HUDEP-2 (cell line): ENCODE measurements at regions not wholly inside any gene's neighbourhood (a gene's known extent, or its start where the extent isn't known, plus 50 kb on each side); places are given as distances from the start of the nearest gene placed in this dataset.

ENCODE experiments used
- DNase-seq, 76 experiments: peaks; one replicate each; lab custom pipeline; 2025; ENCODE audit not compliant: unreplicated experiment in 76 of 76; lab: John Stamatoyannopoulos, UW

DNA sequence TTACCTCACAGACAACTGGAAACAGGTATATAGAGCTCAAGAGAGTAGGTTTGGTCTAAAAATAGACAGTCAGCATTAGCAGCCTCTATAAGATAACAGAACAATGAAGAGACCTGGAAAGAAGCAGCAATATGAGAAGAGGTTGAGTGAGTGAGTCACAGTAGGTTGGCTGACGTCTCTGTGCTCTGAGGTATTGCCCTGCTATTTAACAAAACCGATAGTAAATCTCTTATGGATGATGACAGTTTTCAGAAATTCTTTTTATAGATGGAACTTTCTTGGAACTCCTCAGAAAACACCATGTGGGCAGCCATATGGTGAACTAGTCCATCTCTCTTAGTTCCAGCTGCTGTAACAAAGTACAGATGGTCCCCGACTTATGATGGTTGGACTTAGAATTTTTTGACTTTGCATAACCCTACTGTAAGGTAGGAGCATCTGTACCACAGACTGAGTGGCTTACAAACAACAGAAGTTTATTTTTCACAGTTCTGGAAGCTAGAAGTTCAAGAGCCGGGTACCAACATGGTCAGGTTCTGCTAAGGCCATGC, 123.5 kb downstream of the MBD2 start:
- no peak for DNase-seq

DNA sequence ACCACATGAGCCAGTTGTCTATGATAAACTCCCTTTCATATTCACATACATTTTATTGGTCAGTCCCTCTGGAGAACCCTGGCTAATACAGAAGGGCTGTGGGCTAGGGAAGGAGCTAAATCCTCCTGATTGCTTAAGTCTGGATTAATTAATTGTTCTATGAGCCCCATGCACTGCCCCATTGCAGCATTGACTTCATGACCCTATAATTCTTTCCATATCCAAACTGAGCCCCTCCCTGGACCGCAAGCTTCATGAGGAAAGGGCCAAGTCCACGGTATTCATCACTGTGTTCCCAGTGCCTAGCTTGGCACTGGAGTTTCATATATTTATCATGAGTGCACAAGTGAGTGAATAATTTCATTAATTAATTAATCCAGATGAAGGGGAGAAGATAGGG, 124.0 kb downstream of the MBD2 start:
- no peak for DNase-seq

DNA sequence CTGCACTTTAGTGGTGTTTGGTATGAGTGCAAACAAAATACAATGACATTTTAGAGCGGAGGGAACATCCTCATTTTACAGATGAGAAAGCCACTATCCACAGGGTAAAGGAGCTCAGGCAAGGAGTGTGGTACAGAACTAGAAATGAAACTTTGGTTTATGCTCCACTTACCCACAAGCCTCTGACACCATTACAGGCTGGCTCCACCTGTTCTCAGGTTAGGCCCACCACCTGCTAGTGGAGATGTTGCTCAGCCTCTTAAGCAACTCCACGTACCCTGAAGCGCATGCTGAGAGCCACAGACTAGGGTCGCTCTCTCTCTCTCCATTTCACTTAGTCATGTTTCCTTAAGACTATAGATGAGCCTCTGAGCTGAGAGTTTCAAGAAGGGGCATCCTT, 130.0 kb downstream of the MBD2 start:
- no peak for DNase-seq

DNA sequence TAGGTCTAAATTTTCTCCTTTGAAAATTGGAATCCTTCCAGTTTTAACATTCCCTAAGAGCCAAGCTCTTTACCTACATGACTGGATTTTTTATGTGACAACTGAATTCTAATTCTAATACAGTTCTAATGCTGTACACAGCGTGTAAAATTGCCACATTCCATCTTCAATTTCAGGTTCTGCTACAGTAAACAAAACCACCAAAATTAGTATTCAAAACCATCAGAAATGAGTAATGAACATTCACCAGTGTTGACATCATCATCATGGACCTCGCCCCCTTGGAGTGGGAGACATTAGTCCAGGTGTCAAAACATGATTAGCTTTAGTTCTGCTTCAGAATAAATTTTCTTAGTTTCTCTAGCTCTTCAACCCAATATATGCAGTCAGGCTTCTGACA, 133.6 kb downstream of the MBD2 start:
- DNase-seq = no peak

DNA sequence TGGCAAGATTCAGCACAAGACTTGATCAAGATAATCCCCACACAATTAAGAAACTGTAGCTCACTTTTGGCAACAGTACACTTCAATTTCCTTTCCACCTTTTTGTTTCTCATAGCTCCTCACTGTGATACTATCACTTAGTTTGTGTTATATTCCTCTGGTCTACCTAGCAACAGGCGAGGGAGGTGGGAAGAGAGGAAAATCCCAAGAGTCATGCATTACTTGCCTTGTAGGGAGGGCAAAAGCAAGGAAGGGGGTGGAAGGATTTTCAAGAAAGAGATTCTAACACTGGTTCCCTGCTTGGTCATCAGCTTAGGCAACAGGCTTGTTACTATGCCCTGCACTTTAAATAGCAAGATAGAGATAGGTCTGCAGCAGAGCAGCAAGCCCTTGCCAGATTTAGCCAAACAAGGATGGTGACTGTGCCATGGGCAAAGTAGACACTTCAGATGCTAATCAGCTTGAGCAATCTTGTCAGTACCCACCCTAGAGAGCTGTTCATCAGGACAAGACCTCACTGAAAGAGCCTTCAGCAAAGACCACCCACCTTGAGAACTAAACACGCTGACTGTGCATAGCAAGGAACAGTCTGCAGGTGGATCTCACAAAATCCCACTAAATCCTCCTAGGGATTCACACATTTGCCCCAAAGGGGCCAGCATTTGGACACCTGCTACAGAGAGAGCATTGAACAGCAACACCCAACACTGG, 134.6 kb downstream of the MBD2 start:
- no peak for DNase-seq

DNA sequence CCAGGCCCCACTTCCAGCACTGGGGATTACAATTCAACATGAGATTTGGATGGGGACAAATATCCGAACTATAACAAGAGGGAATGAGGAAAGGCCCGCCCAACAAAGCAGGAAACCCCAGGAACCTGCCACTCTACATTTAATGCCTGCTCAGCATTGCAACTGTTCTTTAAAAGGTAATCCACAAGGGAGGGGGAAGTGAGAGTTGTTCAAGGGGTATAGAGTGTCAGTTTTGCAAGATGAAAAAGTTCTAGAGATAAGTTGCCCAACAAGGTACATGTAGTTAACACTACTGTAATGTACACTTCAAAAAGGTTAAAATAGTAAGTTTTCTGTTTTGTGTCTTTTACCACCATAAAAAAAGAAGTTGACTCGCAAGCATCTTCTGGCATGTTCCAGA, 137.6 kb downstream of the MBD2 start:
- DNase-seq = no peak

DNA sequence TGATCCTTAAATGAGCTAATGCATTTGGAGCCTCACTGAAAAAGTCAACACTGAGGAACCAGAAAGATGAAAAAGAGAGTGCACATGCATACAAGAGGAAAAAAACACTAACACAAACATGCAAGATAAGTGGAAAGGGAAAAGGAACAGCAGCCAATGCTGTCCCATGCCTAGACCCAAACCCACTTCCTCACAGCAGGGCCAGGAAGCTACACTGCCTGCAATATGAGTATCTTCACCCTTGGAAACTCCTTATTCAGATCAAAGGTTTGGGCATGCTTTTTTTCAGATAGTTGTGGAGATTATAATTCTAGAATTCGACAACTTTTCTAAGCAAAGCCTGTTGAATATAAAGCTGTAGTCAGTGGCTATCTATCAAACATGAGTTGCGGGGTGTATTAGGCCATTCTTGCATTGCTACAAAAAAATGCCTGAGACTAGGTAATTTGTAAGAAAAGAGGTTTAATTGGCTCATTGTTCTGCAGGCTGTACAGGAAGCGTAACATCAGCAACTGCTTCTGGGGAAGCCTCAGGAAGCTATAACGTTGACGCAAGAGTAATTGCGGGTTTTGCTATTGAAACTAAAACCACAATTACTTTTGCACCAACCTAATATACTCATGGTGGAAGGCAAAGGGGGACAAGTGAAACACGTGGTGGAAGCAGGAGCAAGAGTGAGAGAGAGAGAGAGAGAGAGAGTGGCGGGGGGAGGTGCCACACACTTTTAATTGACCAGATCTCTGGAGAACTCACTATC, 138.2 kb downstream of the MBD2 start:
- no peak for DNase-seq

DNA sequence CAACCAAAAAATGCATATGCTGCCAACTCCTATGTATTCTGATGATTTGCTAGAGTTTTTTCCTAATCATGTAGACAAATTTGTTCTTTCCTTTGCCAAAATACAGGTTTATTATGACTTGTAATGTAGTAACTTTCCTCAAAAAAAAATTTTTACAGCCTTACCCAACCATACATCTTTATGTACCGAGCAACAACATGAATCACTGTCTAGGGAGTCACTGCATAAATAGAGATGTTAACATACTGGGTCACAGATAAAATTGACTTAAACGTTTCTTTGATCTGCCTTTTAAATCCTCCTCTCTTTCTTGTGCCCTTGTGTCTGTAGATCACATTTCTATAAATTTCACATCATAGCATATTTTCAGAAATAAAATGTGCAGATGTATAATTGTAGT, 143.6 kb downstream of the MBD2 start:
- DNase-seq = no peak

DNA sequence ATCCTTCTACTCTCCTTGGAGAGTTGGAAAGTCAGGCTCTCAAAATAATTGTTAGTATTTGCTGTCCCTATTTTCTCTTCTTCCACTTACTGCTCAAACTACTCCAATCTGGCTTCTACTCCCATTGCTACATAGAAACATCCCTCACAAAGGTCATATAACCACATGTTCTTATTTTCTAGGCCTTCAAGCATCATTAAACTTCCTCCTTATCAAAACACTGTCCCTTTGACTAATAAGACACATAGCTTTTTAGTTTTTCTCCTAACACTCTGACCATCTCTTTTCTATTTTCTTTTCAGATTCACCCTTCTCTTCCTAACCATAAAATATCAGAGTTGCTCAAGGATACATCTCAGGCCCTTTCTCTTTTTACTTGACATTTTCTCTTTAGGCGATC, 148.3 kb downstream of the MBD2 start:
- no peak for DNase-seq

DNA sequence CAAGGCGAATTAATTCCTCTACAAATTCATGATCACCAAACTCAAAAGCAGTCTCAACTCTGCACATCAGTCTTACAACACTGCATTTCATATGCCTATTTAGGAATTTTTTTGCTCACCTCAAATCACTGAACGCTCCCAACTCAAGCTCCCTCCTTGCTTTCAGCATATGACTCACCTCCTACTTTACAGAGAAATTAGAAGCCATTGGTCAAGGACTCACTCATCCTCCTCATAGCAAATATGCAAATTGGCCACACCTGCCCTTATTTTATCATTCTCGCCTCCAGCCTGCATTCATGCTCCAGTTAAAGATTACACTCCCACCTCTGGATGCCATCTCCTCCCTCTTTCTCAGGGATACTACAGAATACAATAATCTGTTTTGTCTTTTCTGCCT, 148.8 kb downstream of the MBD2 start:
- no peak for DNase-seq

DNA sequence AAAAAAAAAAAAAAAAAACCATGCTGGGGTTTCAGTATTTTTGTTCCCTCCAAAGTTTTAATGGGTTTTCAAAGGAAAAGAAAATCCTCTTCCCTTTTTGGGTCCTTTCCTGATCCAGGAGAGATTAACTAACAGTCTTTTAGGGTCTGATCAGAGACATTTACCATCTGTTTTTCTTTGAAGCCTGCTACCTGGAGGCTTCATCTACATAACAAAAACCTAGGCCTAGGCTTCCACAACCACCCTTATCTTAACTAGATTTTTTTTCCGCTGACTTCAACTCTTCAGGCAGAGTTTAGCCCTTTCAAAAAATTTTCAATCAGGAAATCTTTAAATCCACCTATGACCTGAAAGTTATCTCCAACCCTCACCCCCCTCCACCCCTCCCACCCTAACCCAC, 154.7 kb downstream of the MBD2 start:
- no peak for DNase-seq

DNA sequence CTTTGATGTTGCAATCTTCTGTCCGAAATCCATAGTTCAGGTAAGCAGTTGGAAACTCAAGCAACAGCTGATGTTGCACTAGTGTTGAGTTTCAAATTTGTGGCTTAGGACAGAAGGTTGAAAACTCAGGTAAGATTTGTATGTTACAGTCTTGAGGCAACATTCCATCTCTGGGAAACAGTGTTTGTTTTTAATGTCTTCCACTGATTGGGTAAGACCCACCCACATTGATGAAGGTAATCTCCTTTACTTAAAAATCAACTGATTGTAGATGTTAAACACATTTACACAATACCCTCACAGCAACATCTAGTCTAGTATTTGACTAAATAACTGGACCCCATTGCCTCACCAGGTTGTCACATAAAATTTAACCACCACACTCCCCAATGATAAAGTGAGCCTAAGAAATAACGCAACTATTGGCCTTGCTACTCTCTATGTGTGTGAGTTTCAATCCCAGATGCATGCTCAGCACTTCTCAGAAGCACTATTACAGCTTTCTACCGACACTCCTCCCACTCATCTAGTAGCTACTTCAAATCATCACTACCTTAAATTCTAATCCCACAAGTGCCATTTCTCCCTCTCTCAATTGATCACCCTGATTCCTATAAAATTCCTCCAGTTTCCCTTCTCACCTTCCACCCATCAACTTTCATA, 164.0 kb downstream of the MBD2 start:
- no peak for DNase-seq

DNA sequence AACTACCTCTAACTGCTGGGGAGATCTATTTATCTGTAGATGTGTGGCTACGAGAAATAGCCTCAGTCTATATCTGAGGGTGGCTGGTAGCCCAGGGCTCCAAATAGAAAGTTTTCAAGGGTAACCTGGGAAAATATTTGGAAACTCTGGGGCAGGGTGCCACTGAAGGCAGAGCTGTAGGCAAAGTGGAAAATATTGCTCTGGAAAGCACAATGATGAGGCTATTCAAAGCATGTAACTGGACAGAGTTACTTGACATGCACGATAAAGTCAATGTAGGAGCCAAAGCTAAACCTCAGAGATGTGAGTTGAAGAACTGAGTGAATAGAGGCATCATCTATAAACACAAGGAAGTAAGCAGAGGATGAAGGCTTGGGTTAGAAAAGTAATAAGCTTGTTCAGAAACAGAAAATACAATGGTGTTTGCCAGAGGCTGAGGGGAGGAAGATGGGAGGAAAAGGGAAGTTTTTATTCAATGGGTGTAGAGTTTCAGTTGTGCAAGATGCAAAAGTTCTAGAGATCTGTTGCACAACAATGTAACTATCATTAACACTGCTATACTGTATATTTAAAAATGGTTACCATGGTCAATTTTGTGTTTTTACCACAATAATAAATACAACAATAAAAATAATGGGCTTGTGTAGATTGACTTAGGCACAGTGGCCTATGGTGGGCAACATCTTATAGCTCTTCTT, 171.6 kb downstream of the MBD2 start:
- no peak for DNase-seq

DNA sequence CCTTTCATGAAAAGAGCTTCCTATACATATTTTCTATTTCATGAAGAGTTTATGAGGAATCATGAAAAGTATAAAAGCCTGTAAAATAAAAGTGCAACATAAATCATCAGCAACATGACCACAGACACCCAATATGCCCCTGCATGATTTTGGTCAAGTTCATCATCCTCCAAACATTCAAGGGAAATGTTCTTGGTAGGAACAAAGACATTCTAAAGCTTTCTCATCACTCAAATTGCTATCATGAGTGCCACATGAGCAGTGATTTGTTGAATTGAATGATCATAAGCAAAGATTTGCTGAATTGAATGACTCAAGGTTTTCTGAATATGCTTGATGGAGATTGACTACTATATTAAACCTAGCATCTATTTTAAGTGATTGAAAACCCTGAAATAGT, 172.2 kb downstream of the MBD2 start:
- no peak for DNase-seq

DNA sequence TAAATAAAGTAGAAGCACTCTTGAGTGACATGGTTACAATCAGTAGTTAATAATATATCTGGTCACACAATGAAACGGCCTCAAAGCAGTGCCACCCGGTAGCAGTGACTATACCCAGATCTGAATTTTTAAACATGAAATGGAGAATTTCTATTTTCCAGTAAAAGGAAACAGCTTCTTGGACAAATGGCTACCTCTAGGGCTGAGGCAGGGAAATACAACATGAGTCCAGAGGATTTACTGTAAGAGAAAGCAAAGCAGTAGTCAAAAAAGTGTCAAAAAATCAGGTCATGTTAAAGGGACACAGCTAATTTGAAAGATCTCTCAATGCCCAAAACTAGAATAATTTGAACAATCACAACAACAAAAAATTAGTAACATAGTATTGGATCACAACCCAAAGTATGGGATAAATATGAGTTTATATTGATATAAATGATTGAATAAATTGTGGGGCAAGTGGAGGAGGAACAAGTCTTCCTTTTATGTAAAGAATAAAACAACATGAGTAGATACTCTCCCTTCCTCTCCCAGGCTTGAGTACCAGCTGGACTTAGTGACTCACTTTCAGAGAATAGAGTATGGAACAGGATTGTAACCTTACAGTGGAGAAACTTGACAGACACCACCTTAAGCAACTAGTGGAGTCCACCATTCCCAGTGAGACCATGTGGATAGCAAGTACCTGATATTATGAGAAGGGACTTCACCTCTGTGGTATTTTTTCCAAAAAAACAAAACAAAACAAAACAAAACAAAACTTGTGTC, 180.8 kb downstream of the MBD2 start:
- no peak for DNase-seq

DNA sequence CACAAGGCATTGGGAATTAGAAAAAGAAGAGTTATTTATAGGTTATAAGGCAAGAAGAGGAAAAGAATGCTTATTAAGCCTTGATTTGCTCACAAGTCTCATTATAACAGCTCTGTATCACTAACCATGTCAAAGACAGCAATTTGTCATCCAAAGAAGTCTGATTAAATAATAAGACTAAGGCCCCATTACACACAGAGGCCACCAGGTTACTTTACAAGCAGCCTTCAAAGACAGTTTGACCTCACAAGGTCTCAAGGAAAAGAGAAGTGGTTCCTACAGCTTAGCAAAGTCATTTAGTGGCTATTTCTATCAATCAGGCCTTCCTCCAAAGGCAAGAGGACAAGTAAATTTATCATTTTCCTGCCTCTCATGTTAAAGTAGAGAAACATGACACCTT, 188.5 kb downstream of the MBD2 start:
- DNase-seq = no peak

DNA sequence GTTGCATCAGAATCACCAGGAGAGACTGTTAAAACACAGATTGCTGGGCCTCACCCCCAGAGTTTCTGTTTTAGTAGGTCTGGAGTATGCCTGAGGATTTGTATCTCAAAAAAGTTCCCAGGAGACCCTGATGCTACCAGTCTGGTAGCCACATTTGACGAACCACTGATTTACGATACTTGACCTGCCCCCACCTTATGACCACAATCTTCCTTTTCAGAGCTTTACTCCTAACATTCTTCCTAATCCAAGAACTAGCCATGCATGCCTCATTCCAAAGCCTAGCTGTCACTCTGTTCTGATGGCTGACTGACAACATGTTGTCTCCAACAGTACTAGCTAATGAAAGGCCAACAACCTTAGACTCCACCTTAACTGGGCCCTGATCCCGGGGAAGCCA, 191.4 kb downstream of the MBD2 start:
- DNase-seq = no peak

DNA sequence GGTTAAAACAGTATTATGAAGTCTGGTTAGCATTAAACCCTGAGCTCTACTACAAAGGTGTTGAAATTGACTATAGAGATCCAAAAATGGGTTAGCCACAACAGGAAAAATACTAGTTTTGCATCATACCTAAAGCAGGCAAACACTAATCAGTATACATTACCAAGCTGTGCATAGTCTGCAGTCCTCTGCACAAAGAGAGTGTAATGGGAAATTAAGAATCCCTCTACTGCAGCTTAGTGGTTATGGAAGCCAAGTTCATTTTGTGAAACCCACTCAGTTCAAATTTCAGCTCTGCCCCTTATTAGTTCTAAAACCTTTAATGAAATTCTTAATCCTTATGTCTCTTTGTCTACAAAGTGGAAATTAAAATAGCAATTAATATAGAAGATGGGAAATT, 192.1 kb downstream of the MBD2 start:
- no peak for DNase-seq

DNA sequence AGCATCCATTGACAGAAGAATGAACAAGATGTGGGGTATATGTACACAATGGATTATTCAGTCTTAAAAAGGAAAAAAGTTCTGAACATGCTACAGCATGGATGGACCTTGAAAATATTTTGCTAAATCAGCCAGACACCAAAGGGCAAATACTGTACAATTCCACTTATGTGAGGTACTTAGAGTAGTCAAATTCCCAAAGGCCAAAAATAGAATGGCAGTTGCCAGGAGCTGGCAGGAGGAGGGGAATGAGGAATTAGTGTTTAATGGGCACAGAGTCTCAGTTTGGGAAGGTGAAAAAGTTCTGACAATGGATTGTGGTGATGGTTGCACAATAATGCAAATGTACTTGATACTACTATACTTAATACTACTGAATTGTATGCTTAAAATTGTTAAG, 193.2 kb downstream of the MBD2 start:
- no peak for DNase-seq

DNA sequence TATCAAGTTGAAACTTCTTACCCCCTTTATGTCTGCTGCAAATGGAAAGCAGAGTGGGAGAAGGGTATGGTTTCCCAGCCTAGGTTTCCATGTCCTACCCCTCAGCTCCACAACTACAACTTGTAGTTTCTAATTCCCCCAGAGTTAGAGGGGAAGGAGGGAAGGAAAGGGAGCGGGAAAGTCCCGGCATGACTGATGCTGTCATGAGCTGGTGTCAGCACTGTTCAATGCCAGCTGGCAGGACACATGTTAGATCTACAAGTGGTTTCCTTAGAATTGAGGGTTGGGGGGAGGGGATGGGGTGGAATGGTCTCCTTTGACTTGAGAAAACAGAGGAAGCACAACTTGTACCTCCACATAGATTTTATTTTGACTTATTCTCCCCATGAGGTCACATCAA, 194.0 kb downstream of the MBD2 start:
- DNase-seq = no peak
